Activated T-cell treated with anti-CD3 and anti-CD28 coated beads for 48 hours (primary cell): ENCODE measurements at regions not wholly inside any gene's neighbourhood (a gene's known extent, or its start where the extent isn't known, plus 50 kb on each side); places are given as distances from the start of the nearest gene placed in this dataset.
"Not testable (repeated sequence)": the region's sequence is repeated elsewhere in the genome, so short reads cannot be mapped to it uniquely, and the experiment has no call there.

Experiments used
- DNase-seq: peaks from one replicate; pipeline ENCODE4 v3.0.0-alpha.2; 2020; ENCODE audit warnings: low read depth

- not testable (repeated sequence) for DNase-seq
These were observed 141.4 kb downstream of the SPRY1 start for GRCh38 chr4:123537906-123538402.

DNA sequence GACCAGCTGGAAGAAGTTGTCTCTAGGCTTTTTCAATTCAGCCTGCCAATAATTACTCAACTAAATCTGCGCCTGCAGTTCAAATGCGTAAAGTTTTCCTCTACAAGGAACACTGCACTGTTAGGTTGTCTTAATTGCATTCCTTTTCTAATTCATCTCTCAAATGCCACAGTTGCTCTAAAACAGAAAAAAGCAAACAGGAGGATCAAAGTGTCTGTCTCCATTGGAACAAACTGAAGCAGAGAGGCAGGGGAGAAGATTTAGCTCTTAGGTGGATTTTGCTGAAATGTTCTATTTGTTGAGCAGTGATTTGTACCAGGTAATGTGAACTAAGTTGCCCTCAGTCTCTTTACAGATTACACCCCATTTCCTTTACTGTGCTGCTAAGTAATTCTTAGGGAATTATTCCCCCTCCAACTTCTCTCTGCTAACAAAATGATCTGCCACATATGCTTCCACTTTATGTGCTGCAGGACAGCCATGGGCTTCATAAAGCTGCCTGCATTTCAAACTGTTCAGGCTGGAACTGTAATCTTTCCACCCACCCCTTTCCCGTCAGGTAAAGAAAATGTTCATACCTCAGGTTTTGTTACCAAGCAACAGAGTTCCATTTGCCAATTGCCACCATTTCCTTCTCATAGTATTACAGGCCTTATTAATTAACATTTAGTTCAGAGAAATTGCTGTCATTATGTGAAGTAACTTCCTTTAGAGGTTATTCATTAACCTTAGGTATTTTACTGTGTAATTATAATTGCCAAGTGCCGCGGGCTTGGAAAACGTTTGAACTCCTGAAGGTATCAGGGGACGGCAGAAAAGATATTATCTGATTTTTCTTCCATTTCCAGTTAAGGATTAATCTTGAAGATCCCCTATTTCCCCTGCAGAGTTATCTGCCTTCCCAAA is 149.3 kb downstream of the SPRY1 start:
- DNase-seq, result no peak

GRCh38 chr4:123546573-123547060 is 150.0 kb downstream of the SPRY1 start:
- no peak for DNase-seq

GRCh38 chr4:123547216-123548165 is 150.9 kb downstream of the SPRY1 start:
- no peak for DNase-seq

- DNase-seq, result no peak
These were observed 156.7 kb downstream of the SPRY1 start for GRCh38 chr4:123553279-123553678.

GRCh38 chr4:123553733-123554637 is 157.4 kb downstream of the SPRY1 start:
- DNase-seq, result no peak

GRCh38 chr4:123554801-123555232 is 158.2 kb downstream of the SPRY1 start:
- no peak for DNase-seq

DNA sequence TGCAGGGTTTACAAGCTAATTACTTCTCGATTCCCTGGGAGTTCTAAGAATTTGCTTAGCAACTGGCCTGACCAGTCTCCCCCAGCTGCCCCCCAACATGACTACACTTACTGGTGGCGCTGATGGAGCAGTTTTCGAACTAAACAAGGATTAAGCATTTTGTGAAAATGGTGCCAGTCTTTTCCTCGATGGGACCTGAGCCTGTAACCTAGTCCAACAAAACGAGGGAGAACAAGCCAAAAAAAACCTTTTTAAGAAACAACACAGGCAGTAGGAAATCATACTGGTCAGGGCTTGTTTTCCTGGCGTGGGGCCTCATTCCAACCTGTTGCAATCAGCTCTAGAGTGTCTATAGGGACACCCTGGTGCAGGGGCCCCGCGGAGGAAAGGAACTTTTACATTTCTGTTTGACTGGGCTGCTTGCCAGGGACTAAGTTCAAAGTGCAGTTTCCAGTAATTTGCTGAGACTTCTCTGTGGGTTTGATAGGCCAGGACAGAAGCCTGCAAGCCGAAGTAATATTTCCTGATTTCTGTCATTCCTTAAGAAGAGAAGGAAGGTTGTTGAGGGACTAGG is 158.7 kb downstream of the SPRY1 start:
- no peak for DNase-seq

DNA sequence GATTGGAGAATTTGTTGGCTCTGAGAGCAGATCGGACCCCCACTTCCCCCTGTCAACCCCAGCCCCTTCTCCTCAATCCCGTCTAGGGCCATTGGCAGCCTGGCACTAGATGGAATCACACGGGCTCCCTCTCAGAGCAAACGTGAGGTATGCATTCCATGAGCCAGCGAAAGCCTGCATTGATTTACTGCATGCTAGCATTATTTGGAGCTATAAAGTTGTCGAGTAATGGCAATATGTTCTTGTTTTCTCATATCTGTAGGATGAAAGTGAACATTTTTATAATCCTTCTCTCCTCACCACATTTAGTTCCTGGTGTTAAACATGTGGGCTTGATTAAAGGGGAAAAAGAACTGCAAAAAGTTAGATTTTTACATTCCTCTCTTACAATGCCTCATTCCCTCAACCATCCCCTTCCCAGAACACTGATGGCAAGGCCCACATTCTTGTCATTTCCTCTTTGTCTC is 159.2 kb downstream of the SPRY1 start:
- no peak for DNase-seq

- no peak for DNase-seq
These were observed 159.9 kb downstream of the SPRY1 start for GRCh38 chr4:123556526-123556925.

DNA sequence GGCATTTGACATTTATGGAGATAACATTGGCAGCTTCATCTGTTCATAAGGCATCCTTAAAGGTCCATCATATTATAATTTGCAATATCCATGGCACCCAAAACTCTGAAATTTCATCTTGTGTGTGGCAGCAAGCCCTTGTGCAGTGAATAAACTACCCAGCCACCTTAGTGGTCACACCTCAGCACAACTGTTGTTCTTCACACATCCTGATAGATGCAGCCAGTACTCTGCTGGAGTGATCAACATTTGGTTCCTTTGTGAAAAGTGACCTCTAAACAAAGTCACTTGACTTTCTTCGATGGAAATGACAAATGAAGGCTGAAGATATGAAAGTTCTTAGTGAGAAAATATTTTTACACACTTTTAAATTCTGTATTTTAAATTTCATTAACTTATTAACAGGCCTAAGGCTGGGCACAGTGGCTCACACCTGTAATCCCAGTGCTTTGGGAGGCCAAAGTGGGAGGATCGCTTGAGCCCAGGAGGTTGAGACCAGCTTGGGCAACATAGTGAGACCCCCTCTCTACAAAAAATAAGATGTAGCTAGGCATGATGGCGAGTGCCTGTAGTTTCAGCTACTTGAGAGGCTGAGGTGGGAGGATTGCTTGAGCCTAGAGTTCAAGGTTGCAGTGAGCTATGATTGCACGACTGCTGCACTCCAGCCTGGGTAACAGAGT is 161.4 kb downstream of the SPRY1 start:
- DNase-seq, result no peak

DNA sequence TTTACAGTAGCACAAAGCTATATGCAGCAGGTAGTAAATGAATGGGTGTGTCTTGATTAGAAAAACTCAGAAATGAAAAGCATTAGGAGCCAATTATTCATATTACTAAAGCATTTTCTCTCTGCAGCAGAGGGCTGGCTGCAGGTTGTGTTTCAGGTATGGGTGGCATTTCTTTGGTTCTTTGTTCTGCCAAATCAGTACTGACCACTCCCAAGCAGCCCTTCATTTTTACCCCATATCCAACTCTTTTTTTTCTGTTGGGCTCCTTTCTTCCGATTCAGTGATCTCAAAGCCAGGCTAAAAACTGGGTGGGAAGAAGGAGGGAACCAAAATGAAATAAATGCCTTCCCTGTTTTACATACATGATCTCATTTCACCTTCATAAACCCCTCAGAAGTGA is 162.3 kb downstream of the SPRY1 start:
- DNase-seq, result no peak

GRCh38 chr4:123559955-123560871 is 163.6 kb downstream of the SPRY1 start:
- no peak for DNase-seq

DNA sequence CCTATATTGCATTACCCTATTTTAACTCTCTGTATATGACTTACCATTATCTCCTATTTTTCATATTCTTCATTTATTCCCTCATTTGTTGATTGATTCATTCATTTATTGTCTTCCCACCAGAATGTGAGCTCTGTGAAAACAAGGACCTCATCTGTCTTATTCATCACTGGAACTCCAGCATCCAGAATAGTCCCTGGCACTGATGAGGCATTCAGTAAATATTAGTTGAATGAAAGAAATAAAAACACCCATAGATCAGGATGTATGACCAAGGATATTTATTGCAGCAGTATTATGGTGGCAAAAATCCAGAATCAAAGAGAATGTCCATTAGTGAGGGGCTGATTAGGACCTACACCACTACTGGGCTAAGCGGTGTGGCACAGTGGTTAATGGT is 164.9 kb downstream of the SPRY1 start:
- DNase-seq, result no peak

- no peak for DNase-seq
These were observed 166.6 kb downstream of the SPRY1 start for GRCh38 chr4:123562994-123563750.

DNA sequence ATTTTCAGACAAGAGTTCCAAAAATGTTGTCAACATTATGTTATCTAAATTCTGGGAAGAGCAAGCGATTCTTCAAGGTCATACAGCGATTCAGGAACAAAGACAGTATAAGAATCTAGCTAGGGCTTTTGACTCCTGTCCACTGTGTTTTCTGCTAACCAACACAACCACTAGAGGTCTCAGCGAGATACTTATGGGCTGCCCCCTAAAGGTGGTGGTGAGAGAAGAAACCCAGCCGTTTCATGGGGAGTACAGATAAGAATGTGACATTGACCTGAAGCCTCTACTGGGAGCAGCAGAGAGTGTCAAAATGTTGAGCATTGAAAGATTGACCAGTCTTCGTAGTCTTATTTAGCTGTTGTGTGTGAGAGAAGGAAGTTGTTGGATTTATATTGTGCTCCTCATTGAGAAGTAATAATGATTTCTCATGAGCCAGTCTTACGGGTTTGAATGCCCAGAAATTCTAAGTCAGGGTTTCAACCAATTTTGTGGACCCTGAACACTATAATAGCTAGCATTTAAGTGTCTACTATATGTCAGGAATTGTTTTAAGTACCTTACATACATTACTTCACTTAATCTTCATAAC is 168.3 kb downstream of the SPRY1 start:
- peak; percentile 9 for DNase-seq

GRCh38 chr4:123568936-123569335 is 172.3 kb downstream of the SPRY1 start:
- no peak for DNase-seq

DNA sequence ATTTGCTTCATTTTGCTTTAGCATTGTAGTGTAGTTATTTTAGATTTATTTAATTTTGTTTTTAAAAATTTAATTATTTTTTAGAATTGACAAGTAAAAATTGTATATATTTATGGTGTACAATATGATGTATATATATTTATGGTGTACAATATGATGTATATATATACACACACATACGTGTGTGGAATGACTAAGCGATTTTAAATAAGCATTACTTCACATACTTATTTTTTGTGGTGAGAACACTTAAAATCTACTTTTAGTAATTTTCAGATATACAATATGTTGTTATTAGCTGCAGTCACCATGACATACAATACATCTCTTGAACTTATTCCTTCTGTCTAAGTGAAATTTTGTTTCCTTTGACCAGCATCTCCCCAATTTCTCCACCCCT is 172.9 kb downstream of the SPRY1 start:
- DNase-seq, result no peak
